Upper lobe of right lung (tissue), 1 donor: ENCODE measurements at regions not wholly inside any gene's neighbourhood (a gene's known extent, or its start where the extent isn't known, plus 50 kb on each side); places are given as distances from the start of the nearest gene placed in this dataset.

Experiments
- ATAC-seq: fragments of 200-7000 bp; cut with Tn5 transposase; one replicate; pipeline ENCODE4 v1.9.1; 2020; ENCODE audit warnings: mild to moderate bottlenecking, moderate library complexity
- DNase-seq: peaks from one replicate; pipeline ENCODE4 v3.0.0-alpha.2; 2020
- H3K27ac ChIP-seq: fragments of 200-600 bp; one replicate; pipeline ENCODE4 v1.8.0; 2022
- H3K27me3 ChIP-seq: fragments of 200-600 bp; one replicate; pipeline ENCODE4 v1.8.0; 2022; ENCODE audit warnings: mild to moderate bottlenecking
- H3K36me3 ChIP-seq: fragments of 200-600 bp; one replicate; pipeline ENCODE4 v1.8.0; 2022
- H3K4me1 ChIP-seq: fragments of 200-600 bp; one replicate; pipeline ENCODE4 v1.8.0; 2022
- H3K4me3 ChIP-seq: fragments of 200-600 bp; one replicate; pipeline ENCODE4 v1.8.0; 2022; ENCODE audit warnings: mild to moderate bottlenecking
- H3K9me3 ChIP-seq: fragments of 200-600 bp; one replicate; pipeline ENCODE4 v1.8.0; 2022
- CTCF ChIP-seq: fragments of 200-600 bp; IDR thresholded peaks from one replicate; pipeline ENCODE4 v1.8.0; 2022; ENCODE audit warnings: antibody characterized with exemption
- intact Hi-C: fragments of 100-400 bp; cut with DNase I; formaldehyde crosslinking; loops from one replicate; pipeline ENCODE4 v1.11.0; 2022
- donor health status: DM: no; HTN: yes; CAD: no; lungs with severe emphysema.

GRCh38 chr9:26271495-26272122 lies 593.4 kb upstream of the TUSC1 start:
- Histone ChIP-seq H3K9me3 (no peaks in the 10 kb centered on the region), H3K4me3 (no peak overlapping the region), H3K27me3 (no peaks in the 10 kb centered on the region), H3K27ac (no peak overlapping the region), H3K36me3 (no peaks in the 10 kb centered on the region), H3K4me1 (no peaks in the 10 kb centered on the region)
- ATAC-seq (peak; percentile 51), DNase-seq (no peak)
- intact Hi-C loops: no loop called here
- TF ChIP-seq CTCF: no peak

GRCh38 chr9:26266146-26266793 lies 588.0 kb upstream of the TUSC1 start:
- Histone ChIP-seq H3K27ac (no peak overlapping the region), H3K9me3 (no peaks in the 10 kb centered on the region), H3K4me3 (no peak overlapping the region), H3K27me3 (no peaks in the 10 kb centered on the region), H3K4me1 (no peaks in the 10 kb centered on the region), H3K36me3 (no peaks in the 10 kb centered on the region)
- TF ChIP-seq CTCF: no peak
- DNase-seq (no peak), ATAC-seq (no peak)
- intact Hi-C loops: no loop called here

GRCh38 chr9:26264709-26265601 lies 586.7 kb upstream of the TUSC1 start:
- ATAC-seq: no peak
- DNase-seq: no peak
- intact Hi-C loops: no loop called here
- Histone ChIP-seq H3K4me1 (no peaks in the 10 kb centered on the region), H3K27ac (no peak overlapping the region), H3K4me3 (no peak overlapping the region), H3K9me3 (no peaks in the 10 kb centered on the region), H3K36me3 (no peaks in the 10 kb centered on the region), H3K27me3 (no peaks in the 10 kb centered on the region)
- no peak for TF ChIP-seq CTCF

- Histone ChIP-seq H3K27me3 (no peaks in the 10 kb centered on the region), H3K9me3 (no peaks in the 10 kb centered on the region), H3K27ac (no peak overlapping the region), H3K4me1 (no peaks in the 10 kb centered on the region), H3K36me3 (no peaks in the 10 kb centered on the region), H3K4me3 (no peak overlapping the region)
- no peak for TF ChIP-seq CTCF
- no peak for ATAC-seq
- intact Hi-C loops: no loop called here
- DNase-seq: no peak
These were observed 585.2 kb upstream of the TUSC1 start for GRCh38 chr9:26263478-26263877.

- no peak overlapping the region for H3K27ac ChIP-seq
- H3K4me3 ChIP-seq: no peak overlapping the region
- H3K27me3 ChIP-seq: no peaks in the 10 kb centered on the region
- no peak for TF ChIP-seq CTCF
- ATAC-seq (no peak), DNase-seq (no peak)
- H3K4me1 ChIP-seq: no peaks in the 10 kb centered on the region
- no peaks in the 10 kb centered on the region for H3K9me3 ChIP-seq
- intact Hi-C loops: no loop called here
- no peaks in the 10 kb centered on the region for H3K36me3 ChIP-seq
These were observed 584.3 kb upstream of the TUSC1 start for GRCh38 chr9:26262421-26263107.
